Astrocyte (in vitro differentiated cells and primary cell): ENCODE measurements at regions not wholly inside any gene's neighbourhood (a gene's known extent, or its start where the extent isn't known, plus 50 kb on each side); places are given as distances from the start of the nearest gene placed in this dataset.

Experiments used
- DNase-seq: peaks from one replicate; pipeline ENCODE4 v3.0.0-alpha.2; 2010; ENCODE audit warnings: low read depth
- FAIRE-seq: peaks from 2 replicates; lab custom pipeline; 2011; peaks lifted over from hg19 to GRCh38; lab: Jason Lieb, UNC
- H2AFZ ChIP-seq: 2 replicates; pipeline ENCODE4 v1.6.0; 2012; ENCODE audit warnings: low read depth, low read length, inconsistent platforms
- H3K27ac ChIP-seq: 2 replicates; pipeline ENCODE4 v1.5.1; 2011; ENCODE audit warnings: low read depth, low read length, inconsistent platforms
- H3K27me3 ChIP-seq: 2 replicates; pipeline ENCODE4 v1.6.0; 2011; ENCODE audit warnings: low read length, inconsistent platforms; ENCODE audit not compliant: insufficient read depth
- H3K36me3 ChIP-seq: 2 replicates; pipeline ENCODE4 v1.5.1; 2011; ENCODE audit warnings: low read length, inconsistent platforms; ENCODE audit not compliant: insufficient read depth
- H3K4me1 ChIP-seq: 2 replicates; pipeline ENCODE4 v1.5.1; 2011; ENCODE audit warnings: low read length, inconsistent platforms; ENCODE audit not compliant: insufficient read depth
- H3K4me2 ChIP-seq: 2 replicates; pipeline ENCODE4 v1.6.0; 2012; ENCODE audit warnings: low read length, inconsistent platforms
- H3K4me3 ChIP-seq: 2 replicates; pipeline ENCODE4 v1.5.1; 2011; ENCODE audit warnings: low read depth, mild to moderate bottlenecking, low read length, inconsistent platforms; ENCODE audit not compliant: insufficient read depth
- H3K79me2 ChIP-seq: 2 replicates; pipeline ENCODE4 v1.6.0; 2012; ENCODE audit warnings: mild to moderate bottlenecking, low read length, inconsistent platforms; ENCODE audit not compliant: insufficient read depth
- H3K9ac ChIP-seq: 2 replicates; pipeline ENCODE4 v1.6.0; 2012; ENCODE audit warnings: mild to moderate bottlenecking, low read length, inconsistent platforms
- H3K9me3 ChIP-seq: 2 replicates; pipeline ENCODE4 v1.5.1; 2012; ENCODE audit warnings: low read depth, mild to moderate bottlenecking, low read length, inconsistent platforms; ENCODE audit not compliant: insufficient read depth
- H4K20me1 ChIP-seq: 2 replicates; pipeline ENCODE4 v1.6.0; 2012; ENCODE audit warnings: low read length, inconsistent platforms; ENCODE audit not compliant: insufficient read depth
- H3K27ac Mint-ChIP-seq: one replicate; pipeline ENCODE4 v1.8.0; 2021; ENCODE audit warnings: mild to moderate bottlenecking, mixed read lengths; ENCODE audit not compliant: unreplicated experiment
- H3K27me3 Mint-ChIP-seq: one replicate; pipeline ENCODE4 v1.8.0; 2021; ENCODE audit warnings: low read depth, mixed read lengths; ENCODE audit not compliant: unreplicated experiment
- H3K36me3 Mint-ChIP-seq: one replicate; pipeline ENCODE4 v1.8.0; 2021; ENCODE audit warnings: low read depth, mixed read lengths; ENCODE audit not compliant: unreplicated experiment
- H3K4me1 Mint-ChIP-seq: one replicate; pipeline ENCODE4 v1.8.0; 2021; ENCODE audit warnings: low read depth, mixed read lengths; ENCODE audit not compliant: unreplicated experiment
- H3K4me3 Mint-ChIP-seq: one replicate; pipeline ENCODE4 v1.8.0; 2021; ENCODE audit warnings: mild to moderate bottlenecking, moderate library complexity, mixed read lengths; ENCODE audit not compliant: unreplicated experiment
- H3K9me3 Mint-ChIP-seq: one replicate; pipeline ENCODE4 v1.8.0; 2021; ENCODE audit warnings: mild to moderate bottlenecking, mixed read lengths; ENCODE audit not compliant: unreplicated experiment
- CTCF ChIP-seq: IDR thresholded peaks from 2 replicates; pipeline ENCODE4 v1.5.1; 2011; ENCODE audit warnings: low read depth, mild to moderate bottlenecking, inconsistent platforms, low read length, moderate library complexity; ENCODE audit not compliant: insufficient read depth
- EZH2 ChIP-seq: IDR thresholded peaks from 2 replicates; pipeline ENCODE4 v1.6.1; 2012; ENCODE audit warnings: mild to moderate bottlenecking, low read length, inconsistent platforms; ENCODE audit not compliant: insufficient read depth

GRCh38 chr6:15950962-15951569 lies 177.8 kb upstream of the MYLIP start:
- no peaks in the 10 kb centered on the region for H3K9me3 ChIP-seq
- Mint-ChIP-seq H3K36me3 (no peaks in the 10 kb centered on the region), H3K4me1 (peaks cover 20% of the 10 kb centered on the region), H3K27ac (no peak overlapping the region), H3K4me3 (no peak overlapping the region), H3K27me3 (no peaks in the 10 kb centered on the region), H3K9me3 (no peaks in the 10 kb centered on the region)
- no peak overlapping the region for H3K4me2 ChIP-seq
- peaks cover 9% of the 10 kb centered on the region for H3K4me1 ChIP-seq
- H3K4me3 ChIP-seq = no peak overlapping the region
- DNase-seq = no peak
- no peak overlapping the region for H3K27ac ChIP-seq
- TF ChIP-seq CTCF = no peak
- no peak for TF ChIP-seq EZH2
- H3K27me3 ChIP-seq = no peaks in the 10 kb centered on the region
- H3K79me2 ChIP-seq = no peaks in the 10 kb centered on the region
- no peak overlapping the region for H2AFZ ChIP-seq
- H3K9ac ChIP-seq = no peak overlapping the region
- no peak for FAIRE-seq
- no peaks in the 10 kb centered on the region for H4K20me1 ChIP-seq
- no peaks in the 10 kb centered on the region for H3K36me3 ChIP-seq

GRCh38 chr6:15949982-15950381 lies 178.9 kb upstream of the MYLIP start:
- no peaks in the 10 kb centered on the region for H3K9me3 Mint-ChIP-seq
- H3K4me3 Mint-ChIP-seq = no peak overlapping the region
- H4K20me1 ChIP-seq = no peaks in the 10 kb centered on the region
- no peak overlapping the region for H3K4me3 ChIP-seq
- FAIRE-seq (no peak), DNase-seq (no peak)
- peaks cover 20% of the 10 kb centered on the region for H3K4me1 Mint-ChIP-seq
- no peaks in the 10 kb centered on the region for H3K27me3 Mint-ChIP-seq
- H3K27me3 ChIP-seq = no peaks in the 10 kb centered on the region
- TF ChIP-seq CTCF = no peak
- no peak for TF ChIP-seq EZH2
- no peak overlapping the region for H3K27ac Mint-ChIP-seq
- no peak overlapping the region for H3K27ac ChIP-seq
- no peak overlapping the region for H2AFZ ChIP-seq
- no peaks in the 10 kb centered on the region for H3K79me2 ChIP-seq
- no peak overlapping the region for H3K4me2 ChIP-seq
- H3K9ac ChIP-seq = no peak overlapping the region
- H3K36me3 ChIP-seq = no peaks in the 10 kb centered on the region
- H3K4me1 ChIP-seq = peaks cover 13% of the 10 kb centered on the region
- no peaks in the 10 kb centered on the region for H3K9me3 ChIP-seq
- H3K36me3 Mint-ChIP-seq = no peaks in the 10 kb centered on the region
